GM21447 (cell line): ENCODE measurements at regions not wholly inside any gene's neighbourhood (a gene's known extent, or its start where the extent isn't known, plus 50 kb on each side); places are given as distances from the start of the nearest gene placed in this dataset.

ENCODE experiments used
- ATAC-seq: cut with Tn5 transposase; IDR thresholded peaks from one replicate; pipeline ENCODE4 v1.9.1; 2021; ENCODE audit not compliant: unreplicated experiment

- no peak for ATAC-seq
Observed at GRCh38 chr9:38315085-38315595, 77.4 kb upstream of the ALDH1B1 start.

- no peak for ATAC-seq
Observed at GRCh38 chr9:38313421-38313820, 79.1 kb upstream of the ALDH1B1 start.

GRCh38 chr9:38312406-38312805 lies 80.1 kb upstream of the ALDH1B1 start:
- ATAC-seq: no peak

GRCh38 chr9:38311382-38312270 lies 80.9 kb upstream of the ALDH1B1 start:
- ATAC-seq: no peak

GRCh38 chr9:38309324-38310195 lies 82.9 kb upstream of the ALDH1B1 start:
- ATAC-seq: no peak

GRCh38 chr9:38308136-38308535 lies 84.4 kb upstream of the ALDH1B1 start:
- ATAC-seq: no peak

- ATAC-seq: no peak
Observed at GRCh38 chr9:38306899-38307298, 85.6 kb upstream of the ALDH1B1 start.

- no peak for ATAC-seq
Observed at GRCh38 chr9:38305582-38305981, 86.9 kb upstream of the ALDH1B1 start.

GRCh38 chr9:38301376-38302106 lies 91.0 kb upstream of the ALDH1B1 start:
- ATAC-seq: no peak

- ATAC-seq: no peak
Observed at GRCh38 chr9:38299856-38300255, 92.6 kb upstream of the ALDH1B1 start.

GRCh38 chr9:38298904-38299303 lies 93.6 kb upstream of the ALDH1B1 start:
- ATAC-seq: no peak

GRCh38 chr9:38298503-38298902 lies 94.0 kb upstream of the ALDH1B1 start:
- no peak for ATAC-seq

- ATAC-seq: no peak
Observed at GRCh38 chr9:38296807-38297206, 95.7 kb upstream of the ALDH1B1 start.

GRCh38 chr9:38295764-38296163 lies 96.7 kb upstream of the ALDH1B1 start:
- ATAC-seq: no peak

- ATAC-seq: no peak
Observed at GRCh38 chr9:38294220-38294960, 98.1 kb upstream of the ALDH1B1 start.

- no peak for ATAC-seq
Observed at GRCh38 chr9:38293022-38293421, 99.5 kb upstream of the ALDH1B1 start.

GRCh38 chr9:38292480-38292879 lies 100.0 kb upstream of the ALDH1B1 start:
- ATAC-seq: no peak

GRCh38 chr9:38289866-38290245 lies 102.6 kb upstream of the ALDH1B1 start:
- no peak for ATAC-seq

- no peak for ATAC-seq
Observed at GRCh38 chr9:38289236-38289865, 103.2 kb upstream of the ALDH1B1 start.

GRCh38 chr9:38288502-38288901 lies 104.0 kb upstream of the ALDH1B1 start:
- no peak for ATAC-seq
